HEK293 (cell line): ENCODE measurements at regions not wholly inside any gene's neighbourhood (a gene's known extent, or its start where the extent isn't known, plus 50 kb on each side); places are given as distances from the start of the nearest gene placed in this dataset.

Experiments
- CTCF ChIA-PET: fragments of 350-600 bp; formaldehyde crosslinking; extraction: SDS; loops from one replicate; lab custom pipeline; 2021; ENCODE audit warnings: antibody characterized with exemption; lab: Yijun Ruan, JAX
- POLR2A ChIA-PET: fragments of 300-600 bp; formaldehyde crosslinking; extraction: SDS; loops from one replicate; lab custom pipeline; 2020; ENCODE audit warnings: antibody characterized with exemption, inconsistent platforms; lab: Yijun Ruan, JAX
- H3K27ac ChIP-seq: fragments of 200-500 bp; sonication (Bioruptor generic); 2 replicates; pipeline ENCODE4 v1.5.1; 2014; ENCODE audit warnings: low read depth, low read length, control low read depth, inconsistent platforms; ENCODE audit errors: extremely low read depth
- H3K36me3 ChIP-seq, 2 experiments: fragments of 200-500 bp in 1 of 2; sonication (Bioruptor generic) in 1 of 2; 1 replicate in 1 of 2; 2 replicates in 1 of 2; pipeline ENCODE4 v1.5.1; 2014 to 2017; ENCODE audit warnings: inconsistent platforms in 2 of 2, low read length in 2 of 2; ENCODE audit not compliant: control insufficient read depth in 2 of 2, insufficient read depth in 1 of 2
- H3K4me1 ChIP-seq: fragments of 200-500 bp; sonication (Bioruptor generic); 2 replicates; pipeline ENCODE4 v1.5.1; 2014; ENCODE audit warnings: mild to moderate bottlenecking, low read length, inconsistent platforms; ENCODE audit not compliant: control insufficient read depth, insufficient read depth
- H3K4me3 ChIP-seq: 2 replicates; pipeline ENCODE4 v1.5.1; 2011; ENCODE audit warnings: low read depth, mild to moderate bottlenecking, control low read depth, low read length, moderate library complexity
- H3K9me3 ChIP-seq: fragments of 200-500 bp; sonication (Bioruptor generic); 2 replicates; pipeline ENCODE4 v1.5.1; 2014; ENCODE audit warnings: low read depth, low read length, inconsistent platforms; ENCODE audit not compliant: control insufficient read depth, insufficient read depth
- ATF2 ChIP-seq: fragments of 450-650 bp; formaldehyde crosslinking; IDR thresholded peaks from 2 replicates; pipeline ENCODE4 v1.5.1; 2016; ENCODE audit warnings: missing biosample characterization, missing genetic modification characterization, low read depth
- WT1 ChIP-seq: fragments of 450-650 bp; formaldehyde crosslinking; IDR thresholded peaks from 2 replicates; pipeline ENCODE4 v1.5.1; 2016; ENCODE audit warnings: missing biosample characterization, missing genetic modification characterization
- ZBTB1 ChIP-seq: fragments of 450-650 bp; formaldehyde crosslinking; IDR thresholded peaks from 2 replicates; pipeline ENCODE4 v1.5.1; 2016; ENCODE audit warnings: missing biosample characterization, missing genetic modification characterization
- ZNF16 ChIP-seq: fragments of 450-650 bp; formaldehyde crosslinking; IDR thresholded peaks from 2 replicates; pipeline ENCODE4 v1.5.1; 2016; ENCODE audit warnings: low read depth, missing biosample characterization, missing genetic modification characterization
- ZNF2 ChIP-seq: fragments of 450-650 bp; formaldehyde crosslinking; IDR thresholded peaks from 2 replicates; pipeline ENCODE4 v1.5.1; 2016; ENCODE audit warnings: missing biosample characterization, missing genetic modification characterization
- ZNF274 ChIP-seq, 2 experiments: fragments of 200-500 bp in 1 of 2; fragments of 450-650 bp in 1 of 2; sonication (Bioruptor generic) in 1 of 2; formaldehyde crosslinking in 1 of 2; IDR thresholded peaks; 2 replicates each; pipeline versions ENCODE4 v1.5.1 to v1.6.1; 2014 to 2016; ENCODE audit warnings: borderline replicate concordance in 1 of 2, inconsistent platforms in 1 of 2, low read length in 1 of 2, missing biosample characterization in 1 of 2, missing genetic modification characterization in 1 of 2
- ZNF280D ChIP-seq: fragments of 450-650 bp; formaldehyde crosslinking; IDR thresholded peaks from 2 replicates; pipeline ENCODE4 v1.5.1; 2016; ENCODE audit warnings: missing biosample characterization, missing genetic modification characterization
- ZNF292 ChIP-seq: fragments of 450-650 bp; formaldehyde crosslinking; IDR thresholded peaks from 2 replicates; pipeline ENCODE4 v1.5.1; 2016; ENCODE audit warnings: low read depth, missing biosample characterization, missing genetic modification characterization, borderline replicate concordance
- ZNF416 ChIP-seq: fragments of 450-650 bp; formaldehyde crosslinking; IDR thresholded peaks from 2 replicates; pipeline ENCODE4 v1.5.1; 2016; ENCODE audit warnings: missing biosample characterization, missing genetic modification characterization
- ZNF510 ChIP-seq: fragments of 450-650 bp; formaldehyde crosslinking; IDR thresholded peaks from 2 replicates; pipeline ENCODE4 v1.5.1; 2018; ENCODE audit warnings: mild to moderate bottlenecking, missing genetic modification characterization, missing biosample characterization; ENCODE audit not compliant: insufficient replicate concordance
- ZNF585B ChIP-seq: fragments of 450-650 bp; formaldehyde crosslinking; IDR thresholded peaks from 2 replicates; pipeline ENCODE4 v1.5.1; 2016; ENCODE audit warnings: missing biosample characterization, missing genetic modification characterization
- ZNF658 ChIP-seq: fragments of 450-650 bp; formaldehyde crosslinking; IDR thresholded peaks from 2 replicates; pipeline ENCODE4; 2016; ENCODE audit warnings: missing biosample characterization, missing genetic modification characterization
- ZNF664 ChIP-seq: fragments of 450-650 bp; formaldehyde crosslinking; IDR thresholded peaks from 2 replicates; pipeline ENCODE4 v1.5.1; 2016; ENCODE audit warnings: missing biosample characterization, missing genetic modification characterization
- ZXDB ChIP-seq: fragments of 450-650 bp; formaldehyde crosslinking; IDR thresholded peaks from 2 replicates; pipeline ENCODE4 v1.5.1; 2016; ENCODE audit warnings: missing biosample characterization, missing genetic modification characterization
- TF ChIP-seq, protein P1 (sequence below): fragments of 450-650 bp; formaldehyde crosslinking; conservative IDR thresholded peaks from 2 replicates; pipeline ENCODE4 v1.5.1; 2016; ENCODE audit warnings: low read depth, missing biosample characterization, missing genetic modification characterization
- TF ChIP-seq, protein P2 (sequence below): fragments of 450-650 bp; formaldehyde crosslinking; IDR thresholded peaks from 2 replicates; pipeline ENCODE4 v1.5.1; 2016; ENCODE audit warnings: missing biosample characterization, missing genetic modification characterization, borderline replicate concordance

- TF ChIP-seq, protein P1, sequence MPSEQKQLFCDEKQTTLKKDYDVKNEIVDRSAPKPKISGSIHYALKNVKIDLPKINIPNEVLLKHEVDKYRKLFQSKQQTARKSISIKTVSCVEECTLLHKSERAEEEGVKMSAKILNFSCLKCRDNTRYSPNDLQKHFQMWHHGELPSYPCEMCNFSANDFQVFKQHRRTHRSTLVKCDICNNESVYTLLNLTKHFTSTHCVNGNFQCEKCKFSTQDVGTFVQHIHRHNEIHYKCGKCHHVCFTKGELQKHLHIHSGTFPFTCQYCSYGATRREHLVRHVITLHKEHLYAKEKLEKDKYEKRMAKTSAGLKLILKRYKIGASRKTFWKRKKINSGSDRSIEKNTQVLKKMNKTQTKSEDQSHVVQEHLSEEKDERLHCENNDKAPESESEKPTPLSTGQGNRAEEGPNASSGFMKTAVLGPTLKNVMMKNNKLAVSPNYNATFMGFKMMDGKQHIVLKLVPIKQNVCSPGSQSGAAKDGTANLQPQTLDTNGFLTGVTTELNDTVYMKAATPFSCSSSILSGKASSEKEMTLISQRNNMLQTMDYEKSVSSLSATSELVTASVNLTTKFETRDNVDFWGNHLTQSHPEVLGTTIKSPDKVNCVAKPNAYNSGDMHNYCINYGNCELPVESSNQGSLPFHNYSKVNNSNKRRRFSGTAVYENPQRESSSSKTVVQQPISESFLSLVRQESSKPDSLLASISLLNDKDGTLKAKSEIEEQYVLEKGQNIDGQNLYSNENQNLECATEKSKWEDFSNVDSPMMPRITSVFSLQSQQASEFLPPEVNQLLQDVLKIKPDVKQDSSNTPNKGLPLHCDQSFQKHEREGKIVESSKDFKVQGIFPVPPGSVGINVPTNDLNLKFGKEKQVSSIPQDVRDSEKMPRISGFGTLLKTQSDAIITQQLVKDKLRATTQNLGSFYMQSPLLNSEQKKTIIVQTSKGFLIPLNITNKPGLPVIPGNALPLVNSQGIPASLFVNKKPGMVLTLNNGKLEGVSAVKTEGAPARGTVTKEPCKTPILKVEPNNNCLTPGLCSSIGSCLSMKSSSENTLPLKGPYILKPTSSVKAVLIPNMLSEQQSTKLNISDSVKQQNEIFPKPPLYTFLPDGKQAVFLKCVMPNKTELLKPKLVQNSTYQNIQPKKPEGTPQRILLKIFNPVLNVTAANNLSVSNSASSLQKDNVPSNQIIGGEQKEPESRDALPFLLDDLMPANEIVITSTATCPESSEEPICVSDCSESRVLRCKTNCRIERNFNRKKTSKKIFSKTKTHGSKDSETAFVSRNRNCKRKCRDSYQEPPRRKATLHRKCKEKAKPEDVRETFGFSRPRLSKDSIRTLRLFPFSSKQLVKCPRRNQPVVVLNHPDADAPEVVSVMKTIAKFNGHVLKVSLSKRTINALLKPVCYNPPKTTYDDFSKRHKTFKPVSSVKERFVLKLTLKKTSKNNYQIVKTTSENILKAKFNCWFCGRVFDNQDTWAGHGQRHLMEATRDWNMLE (tag by site-specific recombination) = no peak
- TF ChIP-seq, protein P2, sequence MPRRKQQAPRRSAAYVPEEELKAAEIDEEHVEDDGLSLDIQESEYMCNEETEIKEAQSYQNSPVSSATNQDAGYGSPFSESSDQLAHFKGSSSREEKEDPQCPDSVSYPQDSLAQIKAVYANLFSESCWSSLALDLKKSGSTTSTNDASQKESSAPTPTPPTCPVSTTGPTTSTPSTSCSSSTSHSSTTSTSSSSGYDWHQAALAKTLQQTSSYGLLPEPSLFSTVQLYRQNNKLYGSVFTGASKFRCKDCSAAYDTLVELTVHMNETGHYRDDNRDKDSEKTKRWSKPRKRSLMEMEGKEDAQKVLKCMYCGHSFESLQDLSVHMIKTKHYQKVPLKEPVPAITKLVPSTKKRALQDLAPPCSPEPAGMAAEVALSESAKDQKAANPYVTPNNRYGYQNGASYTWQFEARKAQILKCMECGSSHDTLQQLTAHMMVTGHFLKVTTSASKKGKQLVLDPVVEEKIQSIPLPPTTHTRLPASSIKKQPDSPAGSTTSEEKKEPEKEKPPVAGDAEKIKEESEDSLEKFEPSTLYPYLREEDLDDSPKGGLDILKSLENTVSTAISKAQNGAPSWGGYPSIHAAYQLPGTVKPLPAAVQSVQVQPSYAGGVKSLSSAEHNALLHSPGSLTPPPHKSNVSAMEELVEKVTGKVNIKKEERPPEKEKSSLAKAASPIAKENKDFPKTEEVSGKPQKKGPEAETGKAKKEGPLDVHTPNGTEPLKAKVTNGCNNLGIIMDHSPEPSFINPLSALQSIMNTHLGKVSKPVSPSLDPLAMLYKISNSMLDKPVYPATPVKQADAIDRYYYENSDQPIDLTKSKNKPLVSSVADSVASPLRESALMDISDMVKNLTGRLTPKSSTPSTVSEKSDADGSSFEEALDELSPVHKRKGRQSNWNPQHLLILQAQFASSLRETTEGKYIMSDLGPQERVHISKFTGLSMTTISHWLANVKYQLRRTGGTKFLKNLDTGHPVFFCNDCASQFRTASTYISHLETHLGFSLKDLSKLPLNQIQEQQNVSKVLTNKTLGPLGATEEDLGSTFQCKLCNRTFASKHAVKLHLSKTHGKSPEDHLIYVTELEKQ = no peak
- TF ChIP-seq ZBTB1 (tag by site-specific recombination) (no peak), ZNF416 (tag by site-specific recombination) (no peak), ZNF280D (tag by site-specific recombination) (no peak), ZNF585B (tag by site-specific recombination) (no peak), ZNF16 (tag by site-specific recombination) (no peak)
Observed at GRCh38 chr4:79217025-79217424, 108.8 kb downstream of the NAA11 start (continued).

DNA sequence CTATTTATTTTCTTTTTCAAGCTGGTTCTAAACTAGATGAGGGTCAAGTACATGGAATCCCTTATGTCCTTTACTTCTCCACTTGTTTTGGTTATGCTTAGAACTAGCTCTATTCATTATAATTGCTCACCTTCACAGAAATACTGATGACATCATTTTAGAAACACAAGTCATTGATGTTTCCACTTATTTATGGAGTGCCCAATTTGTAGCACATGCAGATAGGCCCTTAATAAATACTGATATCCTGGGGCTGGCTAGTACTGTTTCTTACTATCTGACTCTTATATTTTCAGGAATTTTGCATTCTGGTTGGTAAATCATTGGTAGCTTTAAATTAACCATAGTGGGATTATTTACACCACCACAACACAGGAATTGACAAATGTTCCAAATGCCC lies 112.2 kb downstream of the NAA11 start:
- no peak overlapping the region for H3K27ac ChIP-seq
- CTCF ChIA-PET = no interaction called here
- no peak overlapping the region for H3K4me3 ChIP-seq
- H3K36me3 ChIP-seq = no peaks in the 10 kb centered on the region
- TF ChIP-seq WT1 (tag by site-specific recombination) (no peak), ATF2 (0 out of 2 replicates have a peak, but pooled peaks have one; percentile 28), ZNF510 (peak; percentile 48)
- no peaks in the 10 kb centered on the region for H3K4me1 ChIP-seq
- no peaks in the 10 kb centered on the region for H3K9me3 ChIP-seq
- POLR2A ChIA-PET = no interaction called here

GRCh38 chr4:79213010-79213409 lies 112.9 kb downstream of the NAA11 start:
- TF ChIP-seq ZXDB (tag by site-specific recombination) = no peak
- TF ChIP-seq ZNF664 = no peak
- TF ChIP-seq ZNF658 (tag by site-specific recombination) = no peak
- TF ChIP-seq ZNF274 (IDR thresholded peaks at IDR 0.05; ENCODE audit: low read length) = no peak
- TF ChIP-seq ZNF274 (tag by site-specific recombination; IDR thresholded peaks at IDR 0.05; ENCODE audit: borderline replicate concordance) = no peak
- no peak for TF ChIP-seq ZNF2 (tag by site-specific recombination)
- no peak for TF ChIP-seq ZNF292
- Histone ChIP-seq H3K36me3 (no peaks in the 10 kb centered on the region), H3K27ac (no peak overlapping the region), H3K4me3 (no peak overlapping the region), H3K4me1 (no peaks in the 10 kb centered on the region), H3K9me3 (no peaks in the 10 kb centered on the region)
- POLR2A ChIA-PET = no interaction called here
- CTCF ChIA-PET = no interaction called here
